ENCODE measurements at regions not wholly inside any gene's neighbourhood (a gene's known extent, or its start where the extent isn't known, plus 50 kb on each side); places are given as distances from the start of the nearest gene placed in this dataset.
A peak's percentile ranks its signal among the peaks of the same experiment; 100 is the strongest.

DNA sequence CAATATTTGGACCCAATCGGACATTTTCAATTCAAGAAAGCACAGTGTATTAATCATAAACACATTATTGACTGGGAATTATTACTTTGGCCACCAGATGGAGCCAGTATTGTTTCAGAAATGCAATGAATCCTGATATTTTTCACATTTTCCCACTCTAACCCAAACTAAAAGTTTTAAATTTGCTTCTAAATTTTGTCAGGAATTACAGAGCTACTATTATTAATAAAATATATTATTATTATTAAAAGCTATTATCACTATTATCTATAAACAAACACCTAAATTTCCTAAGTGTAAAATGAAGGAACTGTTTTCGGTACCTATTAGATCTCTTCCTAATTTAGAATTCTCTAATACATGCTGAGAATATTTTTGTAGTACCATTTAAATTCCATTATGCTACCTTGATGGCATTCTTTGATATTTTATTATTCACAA is 245.3 kb downstream of the OGFRL1 start:
- Histone ChIP-seq H3F3A (ENCODE audit: low read depth) (no peaks in the 10 kb centered on the region), H3K9me3 (ENCODE audit: low read depth) (no peaks in the 10 kb centered on the region), H3K4me2 (no peak overlapping the region), H4K20me1 (ENCODE audit: low read depth) (no peaks in the 10 kb centered on the region), H3K79me2 (ENCODE audit: low read depth) (no peaks in the 10 kb centered on the region), H3K4me1 (no peaks in the 10 kb centered on the region), H3K36me3 (no peaks in the 10 kb centered on the region), H3K9ac (no peak overlapping the region), H2AFZ (replicated peaks) (no peak overlapping the region), H3K27me3 (no peaks in the 10 kb centered on the region), H3K27ac (no peak overlapping the region), H3K4me3 (no peak overlapping the region)
- Mint-ChIP-seq H3K36me3 (no peaks in the 10 kb centered on the region), H3K9me3 (no peaks in the 10 kb centered on the region), H3K4me3 (no peak overlapping the region), H3K27me3 (ENCODE audit: insufficient read depth, low read depth) (no peaks in the 10 kb centered on the region), H3K4me1 (peaks cover 6% of the 10 kb centered on the region), H3K27ac (no peak overlapping the region)
- DNase-seq (ENCODE audit: low spot score), result no peak
- no peak for TF ChIP-seq EZH2phosphoT487 (IDR thresholded peaks at IDR 0.05)
- TF ChIP-seq, protein P1, sequence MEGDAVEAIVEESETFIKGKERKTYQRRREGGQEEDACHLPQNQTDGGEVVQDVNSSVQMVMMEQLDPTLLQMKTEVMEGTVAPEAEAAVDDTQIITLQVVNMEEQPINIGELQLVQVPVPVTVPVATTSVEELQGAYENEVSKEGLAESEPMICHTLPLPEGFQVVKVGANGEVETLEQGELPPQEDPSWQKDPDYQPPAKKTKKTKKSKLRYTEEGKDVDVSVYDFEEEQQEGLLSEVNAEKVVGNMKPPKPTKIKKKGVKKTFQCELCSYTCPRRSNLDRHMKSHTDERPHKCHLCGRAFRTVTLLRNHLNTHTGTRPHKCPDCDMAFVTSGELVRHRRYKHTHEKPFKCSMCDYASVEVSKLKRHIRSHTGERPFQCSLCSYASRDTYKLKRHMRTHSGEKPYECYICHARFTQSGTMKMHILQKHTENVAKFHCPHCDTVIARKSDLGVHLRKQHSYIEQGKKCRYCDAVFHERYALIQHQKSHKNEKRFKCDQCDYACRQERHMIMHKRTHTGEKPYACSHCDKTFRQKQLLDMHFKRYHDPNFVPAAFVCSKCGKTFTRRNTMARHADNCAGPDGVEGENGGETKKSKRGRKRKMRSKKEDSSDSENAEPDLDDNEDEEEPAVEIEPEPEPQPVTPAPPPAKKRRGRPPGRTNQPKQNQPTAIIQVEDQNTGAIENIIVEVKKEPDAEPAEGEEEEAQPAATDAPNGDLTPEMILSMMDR (IDR thresholded peaks at IDR 0.05), result peak; percentile 79

DNA sequence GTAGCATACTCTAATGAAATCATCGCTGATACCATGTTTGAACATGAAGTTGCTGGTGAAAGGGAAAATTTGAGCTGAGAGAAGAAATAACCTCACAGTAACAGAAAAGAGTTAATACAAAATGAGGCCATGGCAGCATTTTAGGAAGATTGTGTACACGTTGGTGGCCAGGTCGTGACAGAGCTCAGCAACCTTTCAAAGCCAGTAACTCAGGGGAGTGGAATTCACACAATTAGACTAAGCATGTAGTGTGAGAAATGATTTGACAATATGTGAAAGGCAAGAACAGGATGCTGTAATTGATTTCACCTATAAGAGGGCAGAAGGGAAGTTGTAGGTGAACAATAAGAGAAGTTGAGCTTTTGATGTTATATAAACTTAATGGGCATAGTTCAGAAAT is 246.3 kb downstream of the OGFRL1 start:
- Mint-ChIP-seq H3K4me3 (no peak overlapping the region), H3K9me3 (no peaks in the 10 kb centered on the region)
- no peak overlapping the region for H2AFZ ChIP-seq (replicated peaks)

DNA sequence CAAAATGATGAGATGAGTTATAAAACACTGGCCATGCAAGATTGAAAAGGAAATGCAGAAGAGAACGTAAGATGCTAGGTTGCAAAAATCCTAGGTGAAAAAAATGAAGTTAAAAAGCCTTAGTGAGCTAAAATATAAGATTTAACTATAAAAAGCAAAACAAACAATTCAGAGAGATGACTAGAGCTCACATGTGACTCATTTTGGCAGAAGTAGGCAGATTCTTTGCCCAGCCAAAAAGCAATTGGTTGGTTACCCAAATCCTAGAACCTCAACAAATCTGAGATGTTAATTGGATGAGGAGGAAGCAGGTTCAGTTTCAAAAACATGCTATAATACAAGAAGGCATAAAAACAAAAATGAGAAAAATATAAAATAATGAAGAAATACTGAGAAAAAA is 249.1 kb downstream of the OGFRL1 start:
- H3K36me3 ChIP-seq, result no peaks in the 10 kb centered on the region
- Mint-ChIP-seq H3K27me3 (ENCODE audit: insufficient read depth, low read depth) (no peaks in the 10 kb centered on the region), H3K36me3 (no peaks in the 10 kb centered on the region), H3K4me3 (no peak overlapping the region), H3K27ac (no peak overlapping the region), H3K4me1 (peaks cover 3% of the 10 kb centered on the region), H3K9me3 (no peaks in the 10 kb centered on the region)
- TF ChIP-seq EZH2phosphoT487 (IDR thresholded peaks at IDR 0.05) (no peak), EZH2 (IDR thresholded peaks at IDR 0.05) (no peak)
- TF ChIP-seq, protein P1 (IDR thresholded peaks at IDR 0.05), result no peak
- H3K4me3 ChIP-seq, result no peak overlapping the region
- H2AFZ ChIP-seq (replicated peaks), result no peak overlapping the region
- H3K27me3 ChIP-seq, result no peaks in the 10 kb centered on the region
- no peaks in the 10 kb centered on the region for H3F3A ChIP-seq (ENCODE audit: low read depth)
- no peaks in the 10 kb centered on the region for H4K20me1 ChIP-seq (ENCODE audit: low read depth)
- H3K79me2 ChIP-seq (ENCODE audit: low read depth), result no peaks in the 10 kb centered on the region
- H3K9ac ChIP-seq, result no peak overlapping the region
- no peaks in the 10 kb centered on the region for H3K4me1 ChIP-seq
- no peaks in the 10 kb centered on the region for H3K9me3 ChIP-seq (ENCODE audit: low read depth)
- no peak for DNase-seq (ENCODE audit: low spot score)
- H3K27ac ChIP-seq, result no peak overlapping the region
- no peak overlapping the region for H3K4me2 ChIP-seq

More for the DNA sequence above, 246.3 kb downstream of the OGFRL1 start:
- Histone ChIP-seq H3K36me3 (no peaks in the 10 kb centered on the region), H3K79me2 (ENCODE audit: low read depth) (no peaks in the 10 kb centered on the region), H3F3A (ENCODE audit: low read depth) (no peaks in the 10 kb centered on the region), H3K27me3 (no peaks in the 10 kb centered on the region), H3K9me3 (ENCODE audit: low read depth) (no peaks in the 10 kb centered on the region), H3K4me3 (no peak overlapping the region), H3K9ac (no peak overlapping the region), H3K27ac (no peak overlapping the region), H4K20me1 (ENCODE audit: low read depth) (no peaks in the 10 kb centered on the region), H3K4me1 (no peaks in the 10 kb centered on the region), H3K4me2 (no peak overlapping the region)
- no peaks in the 10 kb centered on the region for H3K36me3 Mint-ChIP-seq
- TF ChIP-seq EZH2phosphoT487 (IDR thresholded peaks at IDR 0.05) (no peak), EZH2 (IDR thresholded peaks at IDR 0.05) (no peak)
- TF ChIP-seq, protein P1 (IDR thresholded peaks at IDR 0.05), result no peak
- peaks cover 6% of the 10 kb centered on the region for H3K4me1 Mint-ChIP-seq
- H3K27ac Mint-ChIP-seq, result no peak overlapping the region
- DNase-seq (ENCODE audit: low spot score), result no peak
- no peaks in the 10 kb centered on the region for H3K27me3 Mint-ChIP-seq (ENCODE audit: insufficient read depth, low read depth)

All from neural progenitor cell (in vitro differentiated cells).